Thyroid gland (tissue), 4 donors: ENCODE measurements at regions not wholly inside any gene's neighbourhood (a gene's known extent, or its start where the extent isn't known, plus 50 kb on each side); places are given as distances from the start of the nearest gene placed in this dataset.

ENCODE experiments used
- POLR2A ChIP-seq, 2 donors: fragments of 450-650 bp; IDR thresholded peaks; one replicate each; pipeline ENCODE4 v1.6.1; 2017; ENCODE audit warnings: antibody characterized with exemption in 2 of 2, mild to moderate bottlenecking in 2 of 2, moderate library complexity in 1 of 2
- TF ChIP-seq, protein P1 (sequence below), 6 experiments: fragments of 200-600 bp in 3 of 6; fragments of 450-650 bp in 3 of 6; sonication (generic) in 3 of 6; IDR thresholded peaks; one replicate each; pipeline ENCODE4 v1.5.1; 2016 to 2019; ENCODE audit warnings: antibody characterized with exemption in 6 of 6, mild to moderate bottlenecking in 2 of 6, inconsistent platforms in 1 of 6, moderate library complexity in 1 of 6

DNA sequence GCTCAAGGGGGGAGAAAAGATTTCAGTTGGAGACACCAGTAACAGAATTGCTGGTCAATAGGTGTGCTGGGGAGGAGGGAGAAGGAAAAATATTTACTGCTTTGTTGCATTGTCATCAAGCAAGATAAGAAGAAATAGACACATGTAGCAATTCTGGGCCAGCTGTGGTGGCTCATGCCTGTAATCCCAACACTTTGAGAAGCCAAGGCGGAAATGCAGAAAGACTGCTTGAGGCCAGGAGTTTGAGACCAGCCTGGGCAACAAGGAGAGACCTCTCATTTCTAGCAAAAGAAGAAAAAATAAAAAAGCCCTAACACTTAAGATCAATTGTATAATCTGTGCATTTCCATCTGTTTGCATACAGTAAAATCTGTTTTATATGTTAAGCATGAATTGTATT lies 126.6 kb downstream of the ZFP64 start:
- TF ChIP-seq, protein P1, sequence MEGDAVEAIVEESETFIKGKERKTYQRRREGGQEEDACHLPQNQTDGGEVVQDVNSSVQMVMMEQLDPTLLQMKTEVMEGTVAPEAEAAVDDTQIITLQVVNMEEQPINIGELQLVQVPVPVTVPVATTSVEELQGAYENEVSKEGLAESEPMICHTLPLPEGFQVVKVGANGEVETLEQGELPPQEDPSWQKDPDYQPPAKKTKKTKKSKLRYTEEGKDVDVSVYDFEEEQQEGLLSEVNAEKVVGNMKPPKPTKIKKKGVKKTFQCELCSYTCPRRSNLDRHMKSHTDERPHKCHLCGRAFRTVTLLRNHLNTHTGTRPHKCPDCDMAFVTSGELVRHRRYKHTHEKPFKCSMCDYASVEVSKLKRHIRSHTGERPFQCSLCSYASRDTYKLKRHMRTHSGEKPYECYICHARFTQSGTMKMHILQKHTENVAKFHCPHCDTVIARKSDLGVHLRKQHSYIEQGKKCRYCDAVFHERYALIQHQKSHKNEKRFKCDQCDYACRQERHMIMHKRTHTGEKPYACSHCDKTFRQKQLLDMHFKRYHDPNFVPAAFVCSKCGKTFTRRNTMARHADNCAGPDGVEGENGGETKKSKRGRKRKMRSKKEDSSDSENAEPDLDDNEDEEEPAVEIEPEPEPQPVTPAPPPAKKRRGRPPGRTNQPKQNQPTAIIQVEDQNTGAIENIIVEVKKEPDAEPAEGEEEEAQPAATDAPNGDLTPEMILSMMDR (IDR thresholded peaks at IDR 0.05), result no peak
- TF ChIP-seq POLR2A (IDR thresholded peaks at IDR 0.05), result no peak
